H9 (cell line): ENCODE measurements at regions not wholly inside any gene's neighbourhood (a gene's known extent, or its start where the extent isn't known, plus 50 kb on each side); places are given as distances from the start of the nearest gene placed in this dataset.

Experiments used
- DNase-seq: peaks from one replicate; pipeline ENCODE4 v3.0.0-alpha.2; 2017
- H2AFZ ChIP-seq: one replicate; pipeline ENCODE4 v1.6.1; 2013; ENCODE audit warnings: mild to moderate bottlenecking, low read length, control low read depth, moderate library complexity
- H2AK5ac ChIP-seq: 2 replicates; pipeline ENCODE4 v1.6.1; 2013; ENCODE audit warnings: low read length, control low read depth, mixed read lengths; ENCODE audit not compliant: insufficient read length
- H2BK120ac ChIP-seq: one replicate; pipeline ENCODE4 v1.6.1; 2013; ENCODE audit warnings: low read depth, mild to moderate bottlenecking, low read length, control low read depth, inconsistent platforms; ENCODE audit not compliant: poor library complexity, severe bottlenecking
- H2BK12ac ChIP-seq: 2 replicates; pipeline ENCODE4 v1.6.1; 2013; ENCODE audit warnings: low read length, control low read depth, mixed read lengths, low read depth; ENCODE audit not compliant: insufficient read length
- H2BK15ac ChIP-seq: 2 replicates; pipeline ENCODE4 v1.6.1; 2013; ENCODE audit warnings: low read depth, low read length, control low read depth
- H2BK20ac ChIP-seq: one replicate; pipeline ENCODE4 v1.6.1; 2013; ENCODE audit warnings: low read depth, mild to moderate bottlenecking, low read length, control low read depth, inconsistent platforms; ENCODE audit not compliant: poor library complexity, severe bottlenecking
- H2BK5ac ChIP-seq: 2 replicates; pipeline ENCODE4 v1.6.1; 2013; ENCODE audit warnings: low read length, control low read depth, mixed read lengths; ENCODE audit not compliant: insufficient read length
- H3K14ac ChIP-seq: 2 replicates; pipeline ENCODE4 v1.6.1; 2013; ENCODE audit warnings: low read length, control low read depth; ENCODE audit not compliant: insufficient read depth
- H3K18ac ChIP-seq: 2 replicates; pipeline ENCODE4 v1.6.1; 2013; ENCODE audit warnings: low read depth, mild to moderate bottlenecking, mixed read lengths, low read length, control low read depth; ENCODE audit not compliant: insufficient read length
- H3K23ac ChIP-seq: 2 replicates; pipeline ENCODE4 v1.6.1; 2013; ENCODE audit warnings: low read length, control low read depth, mixed read lengths, low read depth; ENCODE audit not compliant: insufficient read length
- H3K23me2 ChIP-seq: 2 replicates; pipeline ENCODE4 v1.6.1; 2013; ENCODE audit warnings: low read depth, mild to moderate bottlenecking, mixed read lengths, low read length, control low read depth; ENCODE audit not compliant: insufficient read length, poor library complexity, severe bottlenecking
- H3K27ac ChIP-seq: 2 replicates; pipeline ENCODE4 v1.5.1; 2013; ENCODE audit warnings: low read length, control low read depth, mixed read lengths, low read depth; ENCODE audit not compliant: insufficient read length
- H3K27me3 ChIP-seq: 2 replicates; pipeline ENCODE4 v1.6.1; 2013; ENCODE audit warnings: low read length, control low read depth, inconsistent platforms; ENCODE audit not compliant: insufficient read depth
- H3K4ac ChIP-seq: 2 replicates; pipeline ENCODE4 v1.6.1; 2013; ENCODE audit warnings: low read depth, mild to moderate bottlenecking, control low read depth, inconsistent platforms, low read length, moderate library complexity
- H3K4me1 ChIP-seq: 2 replicates; pipeline ENCODE4 v1.6.1; 2013; ENCODE audit warnings: low read length, control low read depth, inconsistent platforms; ENCODE audit not compliant: insufficient read depth
- H3K4me2 ChIP-seq: 2 replicates; pipeline ENCODE4 v1.6.1; 2013; ENCODE audit warnings: low read length, control low read depth, mixed read lengths; ENCODE audit not compliant: insufficient read length, insufficient read depth
- H3K56ac ChIP-seq: 2 replicates; pipeline ENCODE4 v1.6.1; 2013; ENCODE audit warnings: low read depth, mild to moderate bottlenecking, mixed read lengths, low read length, control low read depth; ENCODE audit not compliant: insufficient read length
- H3K79me1 ChIP-seq: 2 replicates; pipeline ENCODE4 v1.6.1; 2013; ENCODE audit warnings: low read depth, mild to moderate bottlenecking, moderate library complexity, low read length, control low read depth, inconsistent platforms; ENCODE audit not compliant: insufficient read depth, poor library complexity, severe bottlenecking
- H3K79me2 ChIP-seq: 2 replicates; pipeline ENCODE4 v1.6.1; 2013; ENCODE audit warnings: low read length, control low read depth, inconsistent platforms; ENCODE audit not compliant: insufficient read depth
- H3K9ac ChIP-seq: 2 replicates; pipeline ENCODE4 v1.6.1; 2013; ENCODE audit warnings: low read length, control low read depth, mixed read lengths; ENCODE audit not compliant: insufficient read length; ENCODE audit errors: extremely low read depth
- H3K9me3 ChIP-seq: one replicate; pipeline ENCODE4 v1.6.1; 2013; ENCODE audit warnings: low read depth, low read length, inconsistent platforms; ENCODE audit not compliant: control insufficient read depth
- H3T11ph ChIP-seq: one replicate; pipeline ENCODE4 v1.6.1; 2013; ENCODE audit warnings: mild to moderate bottlenecking, low read length, control low read depth, inconsistent platforms
- H4K20me1 ChIP-seq: one replicate; pipeline ENCODE4 v1.6.1; 2013; ENCODE audit not compliant: control insufficient read depth, insufficient read length, insufficient read depth
- H4K5ac ChIP-seq: 2 replicates; pipeline ENCODE4 v1.6.1; 2013; ENCODE audit warnings: low read depth, mild to moderate bottlenecking, mixed read lengths, low read length, control low read depth; ENCODE audit not compliant: insufficient read length
- H4K8ac ChIP-seq: replicated peaks from 2 replicates; pipeline ENCODE4 v1.6.1; 2013; ENCODE audit warnings: low read length, control low read depth, mixed read lengths, low read depth; ENCODE audit not compliant: insufficient read length
- H4K91ac ChIP-seq: 2 replicates; pipeline ENCODE4 v1.6.1; 2013; ENCODE audit warnings: low read depth, mild to moderate bottlenecking, moderate library complexity, mixed read lengths, low read length, control low read depth; ENCODE audit not compliant: insufficient read length
- H3K27ac Mint-ChIP-seq, 3 experiments: 2 replicates in 2 of 3; 3 replicates in 1 of 3; pipeline ENCODE4 v1.8.0; 2020 to 2021; ENCODE audit warnings: mixed read lengths in 3 of 3, mild to moderate bottlenecking in 1 of 3, moderate library complexity in 1 of 3
- H3K27me3 Mint-ChIP-seq: 2 replicates; pipeline ENCODE4 v1.8.0; 2021; ENCODE audit warnings: low read depth, mild to moderate bottlenecking, moderate library complexity, mixed read lengths
- H3K36me3 Mint-ChIP-seq, 3 experiments: 2 replicates in 2 of 3; 3 replicates in 1 of 3; pipeline ENCODE4 v1.8.0; 2020 to 2021; ENCODE audit warnings: low read depth in 3 of 3, mixed read lengths in 3 of 3; ENCODE audit not compliant: insufficient read depth in 1 of 3
- H3K4me1 Mint-ChIP-seq, 2 experiments: 2 replicates each; pipeline ENCODE4 v1.8.0; 2020; ENCODE audit warnings: mixed read lengths in 2 of 2
- H3K4me3 Mint-ChIP-seq, 2 experiments: 2 replicates in 1 of 2; 3 replicates in 1 of 2; pipeline ENCODE4 v1.8.0; 2020 to 2021; ENCODE audit warnings: mild to moderate bottlenecking in 2 of 2, mixed read lengths in 2 of 2, moderate library complexity in 1 of 2
- H3K9me3 Mint-ChIP-seq, 2 experiments: 2 replicates in 1 of 2; 3 replicates in 1 of 2; pipeline ENCODE4 v1.8.0; 2020; ENCODE audit warnings: mild to moderate bottlenecking in 2 of 2, mixed read lengths in 2 of 2, moderate library complexity in 1 of 2
- WGBS: extraction: QIAGEN DNeasy Blood & Tissue Kit; methylation state at CpG from one replicate; pipeline ENCODE4 v1.1.7; 2013; ENCODE audit warnings: missing lambda C conversion rate, low lambda C conversion rate, mixed read lengths; ENCODE audit not compliant: insufficient read length; ENCODE audit errors: extremely low coverage; 5-methylcytosine and 5-hydroxymethylcytosine counted together
- TF ChIP-seq, protein P1 (sequence below): fragments of 200-600 bp; sonication (generic); conservative IDR thresholded peaks from 3 replicates; pipeline ENCODE4 v1.8.0; 2021; ENCODE audit warnings: antibody characterized with exemption, mild to moderate bottlenecking

DNA sequence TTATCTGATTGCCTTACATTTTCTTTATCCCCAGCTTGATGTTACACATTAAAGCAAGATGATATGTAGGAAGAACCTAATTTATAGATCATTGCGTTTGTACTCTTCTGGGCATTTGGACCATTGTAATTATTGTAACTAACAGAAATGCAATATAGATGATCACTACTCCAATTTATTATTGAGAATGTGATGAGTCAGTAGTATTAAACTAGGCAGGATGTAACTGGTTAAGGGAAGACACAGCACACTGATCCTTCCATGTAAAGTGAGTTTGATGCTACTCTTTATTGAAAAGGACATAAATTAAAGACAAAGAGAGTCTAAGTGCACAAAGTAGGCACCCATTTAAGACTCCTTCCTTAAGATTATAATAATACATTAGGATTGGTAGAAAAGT lies 223.8 kb downstream of the KIF2B start:
- Histone ChIP-seq H3K14ac (no peak overlapping the region), H3K27me3 (no peaks in the 10 kb centered on the region), H3K23me2 (no peaks in the 10 kb centered on the region), H3K56ac (no peak overlapping the region), H4K20me1 (no peaks in the 10 kb centered on the region), H3K9ac (no peak overlapping the region), H2AK5ac (no peak overlapping the region), H3K4me2 (no peak overlapping the region), H3K4ac (no peak overlapping the region), H3K79me2 (no peaks in the 10 kb centered on the region), H2BK20ac (no peak overlapping the region), H3K18ac (no peak overlapping the region), H3K9me3 (peaks cover 6% of the 10 kb centered on the region), H3K4me1 (no peaks in the 10 kb centered on the region), H2BK120ac (no peak overlapping the region), H2AFZ (no peak overlapping the region), H2BK12ac (no peak overlapping the region), H2BK15ac (no peak overlapping the region), H4K8ac (no peak overlapping the region), H3K27ac (no peak overlapping the region), H3K23ac (no peak overlapping the region), H2BK5ac (no peak overlapping the region), H4K91ac (no peak overlapping the region), H3K79me1 (no peaks in the 10 kb centered on the region), H4K5ac (no peak overlapping the region), H3T11ph (no peak overlapping the region)
- H3K4me3 Mint-ChIP-seq, result no peak overlapping the region
- TF ChIP-seq, protein P1, sequence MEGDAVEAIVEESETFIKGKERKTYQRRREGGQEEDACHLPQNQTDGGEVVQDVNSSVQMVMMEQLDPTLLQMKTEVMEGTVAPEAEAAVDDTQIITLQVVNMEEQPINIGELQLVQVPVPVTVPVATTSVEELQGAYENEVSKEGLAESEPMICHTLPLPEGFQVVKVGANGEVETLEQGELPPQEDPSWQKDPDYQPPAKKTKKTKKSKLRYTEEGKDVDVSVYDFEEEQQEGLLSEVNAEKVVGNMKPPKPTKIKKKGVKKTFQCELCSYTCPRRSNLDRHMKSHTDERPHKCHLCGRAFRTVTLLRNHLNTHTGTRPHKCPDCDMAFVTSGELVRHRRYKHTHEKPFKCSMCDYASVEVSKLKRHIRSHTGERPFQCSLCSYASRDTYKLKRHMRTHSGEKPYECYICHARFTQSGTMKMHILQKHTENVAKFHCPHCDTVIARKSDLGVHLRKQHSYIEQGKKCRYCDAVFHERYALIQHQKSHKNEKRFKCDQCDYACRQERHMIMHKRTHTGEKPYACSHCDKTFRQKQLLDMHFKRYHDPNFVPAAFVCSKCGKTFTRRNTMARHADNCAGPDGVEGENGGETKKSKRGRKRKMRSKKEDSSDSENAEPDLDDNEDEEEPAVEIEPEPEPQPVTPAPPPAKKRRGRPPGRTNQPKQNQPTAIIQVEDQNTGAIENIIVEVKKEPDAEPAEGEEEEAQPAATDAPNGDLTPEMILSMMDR, result no peak
- peaks cover 19 to 26% (median 25%) of the 10 kb centered on the region in 3 experiments for H3K36me3 Mint-ChIP-seq
- H3K4me1 Mint-ChIP-seq, result 0 out of 4 replicates have a peak, but pooled peaks cover 0 to 3% of the 10 kb centered on the region in 2 experiments
- peaks cover 25% of the 10 kb centered on the region in 2 experiments for H3K9me3 Mint-ChIP-seq
- H3K27me3 Mint-ChIP-seq, result no peaks in the 10 kb centered on the region
- H3K27ac Mint-ChIP-seq, result no peak overlapping the region
- WGBS, result no CpG with 5 or more reads among the region's 1 CpG
- DNase-seq, result no peak
